ENCODE measurements at regions not wholly inside any gene's neighbourhood (a gene's known extent, or its start where the extent isn't known, plus 50 kb on each side); places are given as distances from the start of the nearest gene placed in this dataset. TPM values are rescaled to one million over a fixed set of nuclear protein-coding genes. Genes with fewer than 3 reads are reported as not detected.
"Not testable (repeated sequence)": the region's sequence is repeated elsewhere in the genome, so short reads cannot be mapped to it uniquely, and the experiment has no call there.

DNA sequence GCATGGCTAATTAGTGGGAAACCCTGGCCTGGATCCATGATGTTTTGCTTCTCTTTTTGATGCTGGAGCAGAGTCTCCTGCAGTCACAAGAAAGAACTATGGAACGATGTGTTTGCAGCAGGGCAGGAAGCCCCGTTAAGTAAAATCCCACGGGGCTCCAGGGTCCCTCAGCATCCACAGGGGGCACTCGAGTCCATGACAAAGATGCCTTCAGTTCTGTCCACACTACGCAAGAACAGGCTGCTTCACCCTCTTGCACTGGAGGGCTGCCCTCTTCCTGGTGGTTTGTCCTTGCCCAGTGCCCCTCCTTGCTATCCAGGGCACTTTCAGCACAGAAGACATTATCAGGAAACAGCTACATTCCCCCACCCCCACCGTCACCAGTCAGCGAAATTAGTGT is 196.9 kb downstream of the POTED start:
- H3K4me3 ChIP-seq; H3K9me1 ChIP-seq (ENCODE audit: control insufficient read depth, insufficient read depth, low read length); H3K9ac ChIP-seq (ENCODE audit: insufficient read depth in 1 of 2, low read depth in 2 of 2, low read length in 2 of 2); H3K4me2 ChIP-seq (ENCODE audit: insufficient read depth, low read length); H3K79me2 ChIP-seq (ENCODE audit: control insufficient read depth, insufficient read depth, low read length); in situ Hi-C loops (cut with MboI); BruUV-seq (replicated peaks); H3K27ac ChIP-seq (ENCODE audit: extremely low read depth, low read depth, low read length); H3K27me3 ChIP-seq (ENCODE audit: control insufficient read depth in 2 of 2, insufficient read depth in 2 of 2, low read length in 2 of 2); CTCF ChIA-PET (ENCODE audit: low intra/inter-chr PET ratio); FAIRE-seq; H3K4me1 ChIP-seq (replicated peaks in 1 of 2; ENCODE audit: control insufficient read depth in 2 of 2, insufficient read depth in 2 of 2, low read length in 2 of 2); POLR2A ChIA-PET; intact Hi-C loops (cut with micrococcal nuclease); H4K20me1 ChIP-seq (replicated peaks; ENCODE audit: control insufficient read depth, insufficient read depth, low read length); H3K9me3 ChIP-seq (replicated peaks; ENCODE audit: control insufficient read depth, insufficient read depth, low read depth, low read length); H3K36me3 ChIP-seq (ENCODE audit: control insufficient read depth, insufficient read depth, low read length); H2AFZ ChIP-seq (ENCODE audit: low read depth, low read length): not testable (repeated sequence)
- WGBS (ENCODE audit: insufficient coverage, low coverage, missing lambda C conversion rate), result 0% methylated on average over 2 of the region's 7 CpGs
- ATAC-seq (peak; percentile 97), DNase-seq (ENCODE audit: extremely low read depth in 1 of 4, low spot score in 3 of 4) (peak; percentile 4 to 31 (median 10))
- peak; percentile 21 to 49 (median 46); a peak in 5 of 6 replicates for TF ChIP-seq CTCF (IDR thresholded peaks at IDR 0.05 in 2 of 3, conservative IDR thresholded peaks at IDR 0.05 in 1 of 3; ENCODE audit: insufficient read depth in 2 of 3, low read depth in 1 of 3, low read length in 3 of 3)

DNA sequence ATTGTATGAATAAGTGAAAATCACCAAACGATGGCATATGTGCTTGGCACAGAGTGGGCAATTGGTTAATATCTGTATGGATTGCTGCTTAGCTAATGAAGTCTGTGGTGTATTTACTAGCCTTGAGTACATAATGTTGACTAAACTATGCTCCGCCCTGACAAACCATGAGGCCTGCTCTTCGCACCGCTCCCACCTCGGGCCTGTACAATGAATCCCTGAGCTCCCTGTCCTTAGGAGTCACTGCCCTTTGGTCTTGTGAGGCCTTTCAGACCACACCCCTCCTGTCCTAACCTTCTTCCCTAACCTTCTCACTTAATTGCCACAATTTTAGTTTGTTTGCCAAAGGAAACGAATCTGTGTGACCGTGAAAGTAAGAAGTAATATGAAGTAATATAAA is 193.2 kb downstream of the POTED start:
- H3K4me3 ChIP-seq; H3K9ac ChIP-seq (ENCODE audit: insufficient read depth in 1 of 2, low read depth in 2 of 2, low read length in 2 of 2); FAIRE-seq; BruUV-seq (replicated peaks); H3K9me3 ChIP-seq (replicated peaks; ENCODE audit: control insufficient read depth, insufficient read depth, low read depth, low read length); H3K36me3 ChIP-seq (ENCODE audit: control insufficient read depth, insufficient read depth, low read length); POLR2A ChIA-PET; H3K4me2 ChIP-seq (ENCODE audit: insufficient read depth, low read length); ATAC-seq; H3K27ac ChIP-seq (ENCODE audit: extremely low read depth, low read depth, low read length); in situ Hi-C loops (cut with MboI); CTCF ChIA-PET (ENCODE audit: low intra/inter-chr PET ratio); DNase-seq (ENCODE audit: extremely low read depth in 1 of 4, low spot score in 3 of 4); H3K9me1 ChIP-seq (ENCODE audit: control insufficient read depth, insufficient read depth, low read length); intact Hi-C loops (cut with micrococcal nuclease); H3K79me2 ChIP-seq (ENCODE audit: control insufficient read depth, insufficient read depth, low read length); H4K20me1 ChIP-seq (replicated peaks; ENCODE audit: control insufficient read depth, insufficient read depth, low read length); H3K4me1 ChIP-seq (replicated peaks in 1 of 2; ENCODE audit: control insufficient read depth in 2 of 2, insufficient read depth in 2 of 2, low read length in 2 of 2); H2AFZ ChIP-seq (ENCODE audit: low read depth, low read length); H3K27me3 ChIP-seq (ENCODE audit: control insufficient read depth in 2 of 2, insufficient read depth in 2 of 2, low read length in 2 of 2): not testable (repeated sequence)
- WGBS (ENCODE audit: insufficient coverage, low coverage, missing lambda C conversion rate), result 3% methylated on average over 6 of the region's 7 CpGs

Small RNAs in the stretch of these regions (small RNA-seq; reads per million reads assigned to genes)
- not detected for gene RNU6-954P
- not detected for gene ZNF114P1
